A549 (cell line): ENCODE measurements at regions not wholly inside any gene's neighbourhood (a gene's known extent, or its start where the extent isn't known, plus 50 kb on each side); places are given as distances from the start of the nearest gene placed in this dataset.

Source experiments
- ATAC-seq, 2 experiments: fragments of 200-7000 bp in 1 of 2; fragments of >200 bp in 1 of 2; cut with Nextera tagmentation in 1 of 2; cut with Tn5 transposase in 1 of 2; 3 replicates each; pipeline versions ENCODE4 v1.8.0 to v1.9.1; 2018 to 2020; ENCODE audit warnings: mild to moderate bottlenecking in 1 of 2, moderate library complexity in 1 of 2
- CTCF ChIA-PET: fragments of 300-600 bp; sonication (Branson Sonifier 250); formaldehyde crosslinking; extraction: SDS; loops from one replicate; lab custom pipeline; 2021; ENCODE audit warnings: antibody characterized with exemption, inconsistent platforms; lab: Yijun Ruan, JAX
- POLR2A ChIA-PET: fragments of 350-600 bp; formaldehyde crosslinking; extraction: SDS; loops from one replicate; lab custom pipeline; 2021; ENCODE audit warnings: antibody characterized with exemption, inconsistent platforms; lab: Yijun Ruan, JAX
- DNase-seq, 2 experiments: peaks; one replicate each; pipeline versions ENCODE4 v3.0.0 to v3.0.0-alpha.2; 2011 to 2016; ENCODE audit warnings: low read depth in 1 of 2, low spot score in 1 of 2
- FAIRE-seq: peaks from 2 replicates; lab custom pipeline; 2011; peaks lifted over from hg19 to GRCh38; lab: Jason Lieb, UNC
- H3K27ac ChIP-seq, 2 experiments: fragments of >200 bp; sonication (Bioruptor Twin); formaldehyde crosslinking; 3 replicates each; pipeline ENCODE4 v1.5.1; 2016 to 2017
- H3K4me1 ChIP-seq: fragments of >200 bp; sonication (Bioruptor Twin); formaldehyde crosslinking; 3 replicates; pipeline ENCODE4 v1.6.1; 2016
- H3K4me2 ChIP-seq: fragments of >200 bp; sonication (Bioruptor Twin); formaldehyde crosslinking; 3 replicates; pipeline ENCODE4 v1.6.1; 2016
- H3K4me3 ChIP-seq: fragments of >200 bp; sonication (Bioruptor Twin); formaldehyde crosslinking; 3 replicates; pipeline ENCODE4 v1.5.1; 2016
- H3K9me3 ChIP-seq: fragments of >200 bp; sonication (Bioruptor Twin); formaldehyde crosslinking; 3 replicates; pipeline ENCODE4 v1.6.1; 2016
- ATOH8 ChIP-seq: fragments of 250-450 bp; sonication (Bioruptor Pico); IDR thresholded peaks from 2 replicates; pipeline ENCODE4 v1.5.0; 2020; ENCODE audit warnings: low read depth, mild to moderate bottlenecking, moderate library complexity
- BCL3 ChIP-seq: fragments of >200 bp; sonication (Bioruptor Twin); formaldehyde crosslinking; IDR thresholded peaks from 3 replicates; pipeline ENCODE4 v1.6.1; 2016
- CBX2 ChIP-seq: fragments of 200-600 bp; sonication (generic); IDR thresholded peaks from 2 replicates; pipeline ENCODE4 v1.6.1; 2016; ENCODE audit warnings: low read depth, mild to moderate bottlenecking, borderline replicate concordance
- ESRRA ChIP-seq: fragments of 150-350 bp; IDR thresholded peaks from 2 replicates; pipeline ENCODE4 v1.6.1; 2014; ENCODE audit warnings: mild to moderate bottlenecking, low read length, borderline replicate concordance
- GATA3 ChIP-seq: IDR thresholded peaks from 2 replicates; pipeline ENCODE4 v1.6.1; 2012; ENCODE audit warnings: borderline replicate concordance
- HDAC2 ChIP-seq: fragments of 200-600 bp; sonication (generic); IDR thresholded peaks from 2 replicates; pipeline ENCODE4 v1.6.1; 2016
- HES2 ChIP-seq: fragments of >200 bp; sonication (Bioruptor Twin); formaldehyde crosslinking; IDR thresholded peaks from 2 replicates; pipeline ENCODE4 v1.6.1; 2016
- JUN ChIP-seq, 2 experiments: fragments of >200 bp; sonication (Bioruptor Twin); formaldehyde crosslinking; IDR thresholded peaks; 2 replicates in 1 of 2; 3 replicates in 1 of 2; pipeline ENCODE4 v1.6.1; 2016 to 2017
- MYC ChIP-seq: IDR thresholded peaks from 2 replicates; pipeline ENCODE4 v1.6.1; 2012; ENCODE audit warnings: mild to moderate bottlenecking, inconsistent platforms, low read length, improper control_type of control experiment, borderline replicate concordance
- NPAS2 ChIP-seq: fragments of 250-450 bp; sonication (Bioruptor Pico); IDR thresholded peaks from 2 replicates; pipeline ENCODE4 v1.8.0; 2022; ENCODE audit warnings: mild to moderate bottlenecking, moderate library complexity, borderline replicate concordance
- PHF8 ChIP-seq: fragments of 200-600 bp; sonication (generic); IDR thresholded peaks from 2 replicates; pipeline ENCODE4 v1.6.1; 2016; ENCODE audit warnings: low read depth, mild to moderate bottlenecking, antibody characterized with exemption, moderate library complexity, borderline replicate concordance
- RFX5 ChIP-seq: fragments of 450-650 bp; IDR thresholded peaks from 2 replicates; pipeline ENCODE4 v1.7.1; 2014; ENCODE audit warnings: antibody characterized with exemption, mild to moderate bottlenecking, moderate library complexity
- RNF2 ChIP-seq: fragments of 200-600 bp; sonication (generic); IDR thresholded peaks from 2 replicates; pipeline ENCODE4 v1.6.1; 2016; ENCODE audit warnings: low read depth, mild to moderate bottlenecking, antibody characterized with exemption, moderate library complexity, borderline replicate concordance
- TP53 ChIP-seq: fragments of 250-450 bp; sonication (Bioruptor Pico); IDR thresholded peaks from 2 replicates; pipeline ENCODE4 v1.5.0; 2021; ENCODE audit warnings: mild to moderate bottlenecking, moderate library complexity
- USF2 ChIP-seq: fragments of 450-650 bp; IDR thresholded peaks from 2 replicates; pipeline ENCODE4 v1.6.1; 2014; ENCODE audit warnings: antibody characterized with exemption
- ZNF302 ChIP-seq: fragments of 250-450 bp; sonication (Bioruptor Pico); IDR thresholded peaks from 2 replicates; pipeline ENCODE4 v1.9.0; 2021; ENCODE audit warnings: inconsistent platforms, mild to moderate bottlenecking, moderate library complexity
- WGBS: methylation state at CpG from one replicate; pipeline ENCODE4 v1.1.6; 2017; ENCODE audit errors: missing lambda C conversion rate; 5-methylcytosine and 5-hydroxymethylcytosine counted together

- CTCF ChIA-PET = interaction anchor here (0.8 kb wide), 1 partner anchor 221 kb away, joined by 3 read pairs; no protein-coding TSS in a partner anchor
- H3K4me3 ChIP-seq = no peak overlapping the region
- H3K9me3 ChIP-seq = no peaks in the 10 kb centered on the region
- DNase-seq (no peak), ATAC-seq (no peak), FAIRE-seq (no peak)
- no peak overlapping the region for H3K27ac ChIP-seq
- POLR2A ChIA-PET = no interaction called here
- H3K4me2 ChIP-seq = no peak overlapping the region
- no peak for TF ChIP-seq BCL3
- TF ChIP-seq USF2 = no peak
- TF ChIP-seq, all 56 proteins: peak for 0
- no peaks in the 10 kb centered on the region for H3K4me1 ChIP-seq
- WGBS = 60% methylated on average over 14 of the region's 14 CpGs
These were observed 88.4 kb upstream of the TMPRSS2 start for GRCh38 chr21:41596241-41596925.

GRCh38 chr21:41594268-41594667 lies 86.3 kb upstream of the TMPRSS2 start:
- ChIA-PET POLR2A (no interaction called here), CTCF (interaction anchor here (1.1 kb wide), 1 partner anchor 19 kb away, joined by 3 read pairs; no protein-coding TSS in a partner anchor)
- no peaks in the 10 kb centered on the region for H3K9me3 ChIP-seq
- no peak for TF ChIP-seq JUN (IDR thresholded peaks at IDR 0.05)
- no peak for TF ChIP-seq NPAS2 (CRISPR knock-in tag)
- no peak for TF ChIP-seq ZNF302 (CRISPR knock-in tag)
- TF ChIP-seq BCL3 = no peak
- no peak for TF ChIP-seq HDAC2
- DNase-seq (no peak), FAIRE-seq (no peak), ATAC-seq (no peak)
- no peak overlapping the region for H3K4me2 ChIP-seq
- 70% methylated on average over 5 of the region's 5 CpGs for WGBS
- H3K4me3 ChIP-seq = no peak overlapping the region
- no peak overlapping the region for H3K27ac ChIP-seq
- H3K4me1 ChIP-seq = no peaks in the 10 kb centered on the region

GRCh38 chr21:41593760-41594138 lies 85.8 kb upstream of the TMPRSS2 start:
- FAIRE-seq = no peak
- Histone ChIP-seq H3K27ac (no peak overlapping the region), H3K9me3 (no peaks in the 10 kb centered on the region), H3K4me1 (no peaks in the 10 kb centered on the region), H3K4me3 (no peak overlapping the region), H3K4me2 (no peak overlapping the region)
- POLR2A ChIA-PET = no interaction called here
- no peak for TF ChIP-seq TP53 (CRISPR knock-in tag)
- no peak for TF ChIP-seq GATA3
- TF ChIP-seq ATOH8 (CRISPR knock-in tag) = no peak
- no peak for TF ChIP-seq PHF8
- no peak for TF ChIP-seq RNF2
- TF ChIP-seq RFX5 = no peak
- no peak for TF ChIP-seq CBX2
- TF ChIP-seq ESRRA = no peak
- TF ChIP-seq HES2 = no peak
- no peak for TF ChIP-seq NPAS2 (CRISPR knock-in tag)
- TF ChIP-seq MYC = no peak
- CTCF ChIA-PET = interaction anchor here (1.1 kb wide), 1 partner anchor 19 kb away, joined by 3 read pairs; no protein-coding TSS in a partner anchor
- no peak for DNase-seq
- WGBS = 34% methylated on average over 4 of the region's 4 CpGs
- ATAC-seq = no peak
